SKM-1 (cell line): ENCODE measurements at regions not wholly inside any gene's neighbourhood (a gene's known extent, or its start where the extent isn't known, plus 50 kb on each side); places are given as distances from the start of the nearest gene placed in this dataset.
A peak's percentile ranks its signal among the peaks of the same experiment; 100 is the strongest.

ENCODE experiments used
- DNase-seq: peaks from one replicate; lab custom pipeline; 2025; ENCODE audit not compliant: unreplicated experiment; lab: John Stamatoyannopoulos, UW

DNA sequence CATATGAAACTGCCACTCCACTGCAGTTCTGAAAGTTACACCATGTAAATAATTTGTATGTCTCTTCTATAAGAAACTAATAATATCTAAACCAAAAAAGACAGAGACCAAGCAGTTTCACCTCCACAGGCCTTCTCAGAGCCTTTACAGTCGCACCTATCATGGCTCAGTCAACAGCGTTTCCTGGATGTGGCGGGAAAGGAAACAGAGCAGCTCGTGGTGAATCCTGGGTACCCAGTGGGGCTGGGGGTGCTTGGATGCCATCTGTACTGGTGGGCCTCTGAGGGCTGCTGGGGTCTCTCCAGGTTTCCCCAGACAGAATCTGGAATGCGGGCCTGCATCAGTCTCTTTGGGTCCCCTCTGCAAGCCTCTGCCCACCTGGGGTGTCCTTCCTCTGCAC, 100.2 kb upstream of the CASZ1 start:
- no peak for DNase-seq

GRCh38 chr1:10897321-10897980, 101.0 kb upstream of the CASZ1 start:
- no peak for DNase-seq

DNA sequence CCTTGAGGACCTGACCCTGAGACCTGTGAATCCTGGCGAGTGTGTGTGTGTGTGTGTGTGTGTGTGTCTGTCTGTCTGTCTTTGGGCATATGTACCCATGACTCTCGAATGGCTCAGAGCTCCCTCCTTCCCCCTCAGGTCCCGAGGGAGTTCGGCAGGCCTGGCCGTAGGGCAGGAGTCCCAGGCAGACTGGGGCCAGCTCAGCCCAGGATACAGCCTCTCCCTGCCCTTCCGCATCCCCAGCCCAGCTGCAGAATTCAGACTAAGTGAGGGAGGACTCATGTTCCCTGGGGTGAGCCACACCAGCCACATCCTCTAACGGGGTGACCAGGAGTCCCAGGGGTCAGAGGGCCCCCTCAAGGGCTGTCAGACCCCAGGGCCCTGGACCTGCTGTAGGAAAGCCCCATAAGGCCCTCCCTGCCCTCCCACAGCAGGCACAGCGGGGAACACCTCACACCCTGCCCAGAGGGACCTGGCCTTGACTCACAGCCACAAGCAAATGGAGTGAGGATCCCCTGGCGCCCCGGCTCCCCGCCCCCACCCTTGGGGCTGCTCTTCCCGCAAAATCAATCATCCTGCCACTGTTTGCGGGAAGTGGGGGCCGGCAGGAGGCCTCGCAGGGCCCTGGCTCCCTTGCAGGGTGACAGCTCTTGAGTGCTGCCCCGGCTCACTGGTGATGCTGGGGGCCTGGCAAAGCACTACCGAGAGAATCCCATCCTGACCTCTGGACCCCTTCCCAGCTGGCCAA, 101.7 kb upstream of the CASZ1 start:
- no peak for DNase-seq

GRCh38 chr1:10898921-10899320, 102.5 kb upstream of the CASZ1 start:
- no peak for DNase-seq

GRCh38 chr1:10899490-10900250, 103.2 kb upstream of the CASZ1 start:
- no peak for DNase-seq

GRCh38 chr1:10900251-10900651, 103.8 kb upstream of the CASZ1 start:
- DNase-seq = no peak

DNA sequence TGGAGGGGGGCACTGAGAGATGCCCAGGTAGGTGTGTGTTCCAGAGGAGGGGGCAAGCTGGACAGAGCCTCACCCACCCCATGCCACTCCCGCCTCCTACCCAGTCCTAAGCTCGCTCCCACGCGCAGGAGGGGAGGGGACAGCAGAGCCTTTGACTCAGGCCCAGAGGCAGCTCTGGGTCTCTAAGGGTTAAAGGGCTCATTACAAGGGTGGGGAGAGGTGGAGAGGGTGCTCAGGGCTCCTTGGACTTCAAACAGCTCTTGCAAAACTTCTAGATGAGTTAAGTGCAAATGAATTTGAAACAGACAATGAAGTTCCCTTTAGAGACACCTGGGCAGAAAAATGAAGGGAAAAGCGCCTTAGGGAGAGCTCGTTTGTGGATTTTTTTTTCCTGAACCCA, 104.2 kb upstream of the CASZ1 start:
- no peak for DNase-seq

- DNase-seq = no peak
Measured at GRCh38 chr1:10901091-10901890, 104.8 kb upstream of the CASZ1 start.

DNA sequence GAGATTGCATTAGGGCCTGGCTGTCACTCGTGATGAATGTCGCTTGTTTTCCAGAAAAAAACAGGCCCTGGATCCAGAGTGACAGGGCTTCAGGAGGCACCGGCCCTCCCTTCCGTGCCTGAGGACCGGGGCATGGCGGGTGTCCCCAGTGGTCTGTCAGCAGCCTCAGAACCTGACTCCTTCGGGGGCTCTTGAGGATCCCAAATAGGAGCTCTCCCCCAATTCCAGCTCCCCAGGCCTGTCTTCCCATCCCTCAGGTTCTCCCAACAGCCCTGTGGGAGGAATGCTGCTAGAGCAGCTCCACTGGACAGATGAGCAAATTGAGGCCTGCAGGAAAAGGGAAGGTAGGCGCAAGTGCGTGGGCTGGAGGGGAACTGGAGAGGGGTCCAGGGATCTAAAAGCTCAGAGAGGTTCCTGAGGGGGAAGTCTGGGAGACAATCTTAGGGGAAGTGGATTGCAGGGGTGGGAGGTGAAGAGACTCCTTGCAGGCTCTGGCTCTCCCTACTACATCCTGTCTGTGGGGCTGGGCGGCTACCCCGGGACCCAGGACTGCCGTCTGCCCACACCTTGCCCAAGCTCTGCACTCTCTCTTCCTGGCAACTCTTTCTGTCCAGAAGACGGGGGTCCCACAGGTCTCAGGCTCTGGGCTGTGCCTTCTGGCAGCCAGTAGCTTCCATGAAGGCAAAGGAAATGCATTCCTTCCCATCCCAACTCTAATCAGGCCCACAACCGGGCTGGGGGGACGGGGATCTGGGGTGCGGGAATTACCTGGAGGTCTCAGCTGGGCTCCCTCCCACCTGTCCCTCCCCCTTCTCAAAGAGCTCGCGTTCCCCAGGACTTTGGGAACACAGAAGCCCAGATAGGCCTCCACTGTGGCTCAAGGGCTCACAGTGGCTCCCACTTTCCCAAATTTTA, 105.7 kb upstream of the CASZ1 start:
- DNase-seq = no peak

DNA sequence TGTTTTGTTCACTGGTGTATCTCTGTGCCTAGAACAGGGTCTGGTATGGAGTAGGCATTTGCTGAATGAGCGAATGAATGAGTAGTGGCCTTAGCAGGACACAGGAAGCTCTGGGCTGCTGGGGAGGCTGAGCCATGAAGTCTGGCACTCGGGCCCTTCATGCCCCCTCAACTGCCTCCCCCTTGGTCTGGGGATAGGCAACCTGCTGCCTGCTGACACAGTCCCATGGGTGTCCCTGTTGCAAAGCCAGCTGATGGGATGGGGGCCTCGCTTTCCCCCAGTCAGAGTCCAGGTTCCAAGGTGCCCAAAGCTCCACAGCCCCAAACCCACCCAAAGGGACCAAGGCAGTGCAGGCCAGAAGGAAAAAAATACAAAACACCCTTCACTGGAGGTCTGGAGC, 107.0 kb upstream of the CASZ1 start:
- no peak for DNase-seq

- DNase-seq = no peak
Measured at GRCh38 chr1:10903821-10904220, 107.4 kb upstream of the CASZ1 start.

GRCh38 chr1:10904396-10905358, 107.8 kb upstream of the TARDBP start:
- DNase-seq = no peak

- DNase-seq = no peak
Measured at GRCh38 chr1:10905841-10906655, 106.4 kb upstream of the TARDBP start.

DNA sequence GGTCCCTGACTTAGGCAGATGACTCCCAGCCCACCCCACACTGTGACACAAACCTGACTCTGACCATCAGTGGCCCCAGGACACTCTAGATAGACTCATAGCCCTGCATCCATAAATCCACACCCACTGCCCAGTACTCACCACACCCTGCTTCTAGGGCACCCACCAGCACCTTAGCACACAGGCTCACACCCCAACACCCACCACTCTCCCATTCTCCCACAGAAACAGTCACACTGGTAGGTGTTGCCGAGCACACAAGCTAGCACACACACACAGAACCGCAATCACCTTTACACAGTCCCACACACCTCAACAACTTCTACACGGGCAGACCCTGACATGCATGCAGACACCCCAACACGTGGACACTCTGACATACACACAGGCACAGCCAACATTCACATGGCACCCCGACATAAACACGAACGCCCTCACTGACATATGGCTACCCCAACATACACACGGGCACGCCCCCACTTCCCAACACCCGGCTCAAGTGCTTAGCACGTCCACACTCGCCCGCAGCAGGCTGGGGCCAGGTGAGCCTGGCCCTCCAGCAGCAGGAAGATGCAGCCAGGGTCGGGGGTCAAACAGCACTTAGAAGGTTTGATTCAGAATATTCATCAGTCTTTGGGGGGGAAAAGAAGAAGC, 105.5 kb upstream of the TARDBP start:
- no peak for DNase-seq

DNA sequence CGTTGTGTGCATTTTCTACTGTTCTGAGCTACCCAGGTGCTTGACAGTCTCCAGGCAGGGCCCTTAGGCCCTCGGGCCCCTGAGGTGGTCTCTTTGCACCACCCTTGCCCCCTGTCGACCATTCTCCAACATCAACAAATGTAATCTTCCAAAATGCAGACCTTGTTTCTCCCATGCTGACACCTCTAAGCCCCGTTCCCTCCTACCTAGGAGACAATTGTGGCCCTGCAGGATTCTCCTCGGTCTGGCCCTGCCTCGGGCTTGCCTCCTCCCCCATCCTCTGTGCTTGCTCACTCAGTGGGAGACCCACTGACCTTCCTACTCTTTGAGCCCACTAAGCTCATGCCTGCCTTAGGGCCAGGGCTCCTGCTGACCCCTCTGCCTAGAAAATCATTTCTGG, 104.2 kb upstream of the TARDBP start:
- no peak for DNase-seq

DNA sequence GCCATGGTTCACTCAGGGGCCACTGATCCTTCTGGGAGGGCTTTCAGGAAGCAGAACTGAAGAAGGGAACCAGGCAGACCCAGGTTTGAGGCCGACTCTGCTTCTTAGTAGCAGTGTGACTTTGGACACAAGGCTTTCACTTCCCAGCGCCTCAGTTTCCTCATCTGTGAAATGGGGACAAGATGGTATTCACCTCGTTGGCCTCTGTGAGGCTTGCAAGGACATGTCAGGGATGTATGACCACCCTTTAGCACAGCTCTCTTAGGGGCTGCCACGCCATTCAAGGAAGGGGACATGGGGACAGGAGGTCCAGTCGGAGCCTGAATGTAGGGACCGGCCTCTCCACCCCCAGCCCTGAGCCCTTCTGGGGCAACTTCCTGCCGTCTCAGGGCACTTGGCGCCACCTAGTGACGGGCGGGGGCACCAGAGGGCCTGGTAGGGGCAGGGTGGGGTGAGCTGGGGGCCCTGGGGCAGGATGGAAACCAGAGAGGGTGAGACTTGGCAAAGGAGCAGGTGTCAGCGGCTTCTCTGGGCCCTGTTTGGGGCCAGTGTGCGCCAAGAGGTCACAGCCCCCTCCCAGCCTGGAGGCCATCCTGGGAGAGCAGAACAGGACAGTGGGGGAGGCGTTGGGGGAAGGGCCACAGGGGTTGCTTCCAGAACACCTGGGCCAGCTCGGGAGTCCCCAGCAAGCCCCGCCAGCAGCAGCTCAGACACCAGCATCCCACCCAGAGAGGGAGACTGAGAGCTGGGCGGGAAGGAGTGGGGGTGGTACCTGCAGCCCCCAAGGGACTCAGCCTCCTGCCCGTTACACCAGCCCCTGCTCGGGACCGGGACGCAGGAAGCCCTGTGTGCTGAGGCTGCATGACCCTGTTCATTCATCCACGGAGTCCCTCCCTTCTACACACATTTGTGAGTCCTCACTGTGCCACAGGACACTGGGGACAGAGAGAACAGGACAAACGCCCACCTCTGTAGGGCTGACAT, 102.5 kb upstream of the TARDBP start:
- DNase-seq = peak; percentile 18
